ENCODE measurements at regions not wholly inside any gene's neighbourhood (a gene's known extent, or its start where the extent isn't known, plus 50 kb on each side); places are given as distances from the start of the nearest gene placed in this dataset.

DNA sequence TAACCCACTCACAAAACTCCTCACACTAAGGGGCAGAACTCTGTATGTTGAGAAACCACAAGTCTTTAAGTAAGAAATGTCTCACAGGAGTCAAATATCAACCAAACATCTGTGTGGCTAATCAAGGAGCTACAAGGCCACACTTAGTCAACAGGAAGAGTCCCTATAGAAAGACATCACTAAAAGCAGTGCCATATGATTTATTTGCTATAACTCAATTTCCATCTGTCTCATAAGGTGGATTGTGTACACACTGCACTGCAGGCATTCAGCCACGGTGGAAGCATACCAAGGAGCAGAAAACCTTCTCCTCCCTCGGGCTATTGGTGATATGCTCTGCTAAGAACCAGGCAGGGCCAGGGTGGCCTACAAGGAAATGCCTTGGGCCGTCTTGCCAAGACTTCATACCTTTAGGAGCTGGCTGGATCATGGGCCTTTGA is 197.6 kb upstream of the CFAP20DC start:
- Mint-ChIP-seq H3K27ac (peak overlapping the region in 2 of 3 experiments; percentile 18 to 84), H3K4me1 (peaks cover 58% of the 10 kb centered on the region), H3K27me3 (ENCODE audit: low read depth) (peaks cover 4% of the 10 kb centered on the region), H3K4me3 (peak overlapping the region in 1 of 3 experiments; percentile 10), H3K9me3 (peaks cover 3% of the 10 kb centered on the region), H3K36me3 (ENCODE audit: low read depth) (no peaks in the 10 kb centered on the region)
- TF ChIP-seq, protein P1, sequence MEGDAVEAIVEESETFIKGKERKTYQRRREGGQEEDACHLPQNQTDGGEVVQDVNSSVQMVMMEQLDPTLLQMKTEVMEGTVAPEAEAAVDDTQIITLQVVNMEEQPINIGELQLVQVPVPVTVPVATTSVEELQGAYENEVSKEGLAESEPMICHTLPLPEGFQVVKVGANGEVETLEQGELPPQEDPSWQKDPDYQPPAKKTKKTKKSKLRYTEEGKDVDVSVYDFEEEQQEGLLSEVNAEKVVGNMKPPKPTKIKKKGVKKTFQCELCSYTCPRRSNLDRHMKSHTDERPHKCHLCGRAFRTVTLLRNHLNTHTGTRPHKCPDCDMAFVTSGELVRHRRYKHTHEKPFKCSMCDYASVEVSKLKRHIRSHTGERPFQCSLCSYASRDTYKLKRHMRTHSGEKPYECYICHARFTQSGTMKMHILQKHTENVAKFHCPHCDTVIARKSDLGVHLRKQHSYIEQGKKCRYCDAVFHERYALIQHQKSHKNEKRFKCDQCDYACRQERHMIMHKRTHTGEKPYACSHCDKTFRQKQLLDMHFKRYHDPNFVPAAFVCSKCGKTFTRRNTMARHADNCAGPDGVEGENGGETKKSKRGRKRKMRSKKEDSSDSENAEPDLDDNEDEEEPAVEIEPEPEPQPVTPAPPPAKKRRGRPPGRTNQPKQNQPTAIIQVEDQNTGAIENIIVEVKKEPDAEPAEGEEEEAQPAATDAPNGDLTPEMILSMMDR (IDR thresholded peaks at IDR 0.05; ENCODE audit: unreplicated experiment in 3 of 3), result no peak

DNA sequence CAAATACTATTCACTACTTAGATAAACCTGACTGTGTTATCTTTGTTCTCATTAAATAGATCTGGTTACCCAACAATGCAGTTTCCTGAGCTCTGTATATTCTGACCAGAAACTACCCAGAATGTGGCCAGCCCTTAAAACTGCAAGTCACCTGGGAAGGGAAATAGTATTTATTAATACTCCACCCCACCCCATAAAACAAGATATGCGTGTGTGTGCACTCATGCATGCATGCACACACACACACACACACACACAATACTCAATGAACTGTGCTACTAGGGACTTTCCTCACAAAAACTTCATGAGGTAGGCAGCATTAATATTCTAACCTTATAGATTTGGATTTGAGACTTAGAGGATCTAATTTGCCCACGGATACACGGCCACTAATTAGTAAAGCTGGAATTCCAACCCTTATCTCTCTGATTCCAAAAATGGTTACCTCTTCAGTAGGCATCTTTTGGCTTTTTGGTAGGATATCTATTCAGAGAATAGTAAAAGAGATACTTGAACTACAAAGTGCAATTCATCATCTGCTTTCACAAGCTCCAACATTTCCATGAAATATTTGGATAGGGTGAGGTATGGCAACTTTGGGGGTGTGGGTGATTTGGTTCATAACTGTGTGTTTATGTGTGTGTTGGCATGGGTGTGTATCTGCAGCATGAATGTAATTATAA is 197.0 kb upstream of the CFAP20DC start:
- peak overlapping the region; percentile 74 to 84 (median 82) for H3K27ac Mint-ChIP-seq

DNA sequence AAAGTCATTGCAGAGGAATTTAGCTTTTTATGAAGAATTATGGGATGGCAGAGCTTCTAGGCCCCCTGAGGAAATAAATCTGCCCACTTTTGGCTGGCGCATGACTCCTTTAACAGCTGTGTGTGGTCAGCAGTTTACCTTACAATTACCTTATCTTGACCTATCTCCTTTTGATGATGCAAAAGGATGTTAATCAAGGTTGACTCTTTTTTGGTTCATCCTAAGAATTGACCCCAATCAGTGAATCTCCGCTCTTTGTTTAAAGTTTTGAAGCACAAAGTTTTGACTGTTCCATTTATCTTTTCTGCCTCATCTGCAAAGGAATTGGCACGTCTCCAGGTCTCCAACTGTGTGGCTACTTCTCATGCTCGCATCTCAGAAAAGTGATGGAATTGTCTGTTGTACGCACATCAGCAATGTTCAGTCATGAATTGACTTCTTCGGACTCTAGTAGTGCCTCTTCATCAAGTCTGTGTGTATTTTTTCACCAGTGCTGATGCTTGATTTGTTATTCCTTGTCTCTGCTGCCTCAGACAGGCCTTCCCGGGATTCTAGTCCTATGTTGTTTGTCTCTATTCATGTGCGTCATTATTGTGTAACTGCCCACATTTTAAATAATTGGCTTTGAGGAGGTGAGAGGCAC is 196.2 kb upstream of the CFAP20DC start:
- Mint-ChIP-seq H3K27me3 (ENCODE audit: low read depth) (peaks cover 4% of the 10 kb centered on the region), H3K9me3 (peaks cover 3% of the 10 kb centered on the region), H3K4me1 (peaks cover 53% of the 10 kb centered on the region), H3K4me3 (no peak overlapping the region), H3K27ac (peak overlapping the region; percentile 74 to 84 (median 82)), H3K36me3 (ENCODE audit: low read depth) (no peaks in the 10 kb centered on the region)
- TF ChIP-seq, protein P1 (IDR thresholded peaks at IDR 0.05; ENCODE audit: unreplicated experiment in 3 of 3), result no peak

More for the DNA sequence above, 197.0 kb upstream of the CFAP20DC start:
- Mint-ChIP-seq H3K9me3 (peaks cover 3% of the 10 kb centered on the region), H3K4me1 (peaks cover 58% of the 10 kb centered on the region), H3K36me3 (ENCODE audit: low read depth) (no peaks in the 10 kb centered on the region), H3K4me3 (peak overlapping the region in 1 of 3 experiments; percentile 10), H3K27me3 (ENCODE audit: low read depth) (peaks cover 4% of the 10 kb centered on the region)
- TF ChIP-seq, protein P1 (IDR thresholded peaks at IDR 0.05; ENCODE audit: unreplicated experiment in 3 of 3), result no peak

DNA sequence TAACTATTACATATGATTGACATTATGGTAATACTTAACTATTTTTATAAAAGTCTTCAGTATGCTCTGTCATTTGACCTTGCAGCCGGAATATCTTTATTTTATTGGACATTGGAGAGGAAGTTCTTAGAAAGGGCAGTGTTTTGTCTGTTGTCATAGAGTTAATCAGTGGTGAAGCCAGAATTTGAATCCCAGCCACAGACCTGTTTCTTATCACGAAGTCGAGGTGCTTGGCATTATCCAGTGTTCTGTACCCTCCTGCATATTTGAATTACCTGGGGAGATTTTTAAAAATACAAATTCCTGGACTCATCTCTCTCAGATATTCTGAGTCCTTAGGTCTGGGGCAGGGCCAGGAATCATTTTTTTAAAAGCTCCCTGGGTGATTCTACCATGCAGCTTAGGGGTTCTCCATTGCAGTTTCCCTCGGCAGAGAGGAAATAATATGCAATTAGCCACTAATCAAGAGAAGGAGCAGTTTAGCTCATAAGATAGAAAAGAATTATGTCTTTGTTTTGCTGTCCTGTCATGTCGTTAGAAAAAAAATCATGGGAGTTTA is 195.6 kb upstream of the CFAP20DC start:
- Mint-ChIP-seq H3K27me3 (ENCODE audit: low read depth) (peaks cover 4% of the 10 kb centered on the region), H3K36me3 (ENCODE audit: low read depth) (no peaks in the 10 kb centered on the region), H3K9me3 (peaks cover 3% of the 10 kb centered on the region), H3K27ac (peak overlapping the region; percentile 74 to 84 (median 82)), H3K4me3 (peak overlapping the region in 1 of 3 experiments; percentile 1), H3K4me1 (peaks cover 47% of the 10 kb centered on the region)
- TF ChIP-seq, protein P1 (IDR thresholded peaks at IDR 0.05; ENCODE audit: unreplicated experiment in 3 of 3), result no peak

DNA sequence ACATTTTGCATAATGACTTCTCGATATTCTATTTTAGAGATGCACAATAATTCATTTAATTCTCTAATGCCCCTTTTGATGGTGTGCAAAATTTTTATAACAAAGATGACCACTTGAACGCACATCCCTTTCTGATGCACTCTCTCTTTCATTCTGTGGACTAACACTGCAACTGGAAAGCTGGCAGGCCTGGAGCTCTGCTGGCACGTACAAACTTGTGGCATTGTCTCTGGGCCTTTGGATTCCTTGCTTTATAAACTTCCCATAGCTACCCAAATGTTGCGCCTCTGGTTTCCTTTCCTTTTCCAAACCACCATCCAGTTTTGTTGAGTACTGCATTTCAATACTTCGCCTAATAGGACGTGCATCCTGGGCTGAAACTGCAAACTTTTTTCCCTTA is 194.5 kb upstream of the CFAP20DC start:
- Mint-ChIP-seq H3K27ac (peak overlapping the region in 1 of 3 experiments; percentile 22), H3K27me3 (ENCODE audit: low read depth) (peaks cover 4% of the 10 kb centered on the region), H3K36me3 (ENCODE audit: low read depth) (no peaks in the 10 kb centered on the region), H3K4me1 (peaks cover 37% of the 10 kb centered on the region), H3K9me3 (peaks cover 3% of the 10 kb centered on the region), H3K4me3 (no peak overlapping the region)
- TF ChIP-seq, protein P1 (IDR thresholded peaks at IDR 0.05; ENCODE audit: unreplicated experiment in 3 of 3), result no peak

Data from nephron (organoid).